ENCODE measurements at regions not wholly inside any gene's neighbourhood (a gene's known extent, or its start where the extent isn't known, plus 50 kb on each side); places are given as distances from the start of the nearest gene placed in this dataset.

DNA sequence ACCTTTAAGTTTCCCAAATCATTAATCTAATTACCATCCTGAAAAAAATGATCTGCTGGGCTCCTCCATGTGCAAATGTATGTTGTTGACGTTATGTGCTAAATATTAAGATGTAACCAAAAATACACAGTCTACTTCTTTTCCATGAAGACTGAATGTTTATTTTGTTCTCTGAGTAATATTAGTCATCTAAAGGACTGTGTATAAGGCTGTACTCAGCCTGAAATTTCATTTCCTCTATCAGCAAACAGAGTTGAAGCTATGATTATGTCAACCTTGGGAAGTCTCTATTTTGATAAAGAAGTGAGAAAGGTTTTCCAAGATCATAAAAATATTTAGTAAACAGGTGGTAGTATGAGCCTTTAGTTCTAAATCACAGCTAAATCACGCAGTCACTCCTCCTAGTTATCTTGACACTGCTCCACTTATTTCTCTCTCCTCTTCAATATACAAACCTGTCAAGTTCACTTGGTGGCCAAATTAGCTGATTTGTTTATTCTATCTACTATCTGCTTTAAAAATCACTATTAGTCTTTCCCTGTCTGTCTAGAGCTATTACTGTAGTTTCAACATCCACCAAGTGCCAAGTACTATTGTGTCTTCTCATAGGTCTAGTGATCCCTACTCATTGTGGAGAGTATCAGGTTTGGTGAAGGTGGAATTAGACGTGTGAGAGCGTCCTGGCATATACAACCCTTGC is 211.7 kb upstream of the STARD13 start:
- no peaks in the 10 kb centered on the region for H3K36me3 ChIP-seq (ENCODE audit: control insufficient read depth in 4 of 4, insufficient read depth in 3 of 4, low read depth in 1 of 4, low read length in 3 of 4)
- H3K27ac ChIP-seq (ENCODE audit: low read depth in 1 of 2, low read length in 2 of 2) = no peak overlapping the region
- DNase-seq (ENCODE audit: low spot score) = no peak
- TF ChIP-seq, protein P1, sequence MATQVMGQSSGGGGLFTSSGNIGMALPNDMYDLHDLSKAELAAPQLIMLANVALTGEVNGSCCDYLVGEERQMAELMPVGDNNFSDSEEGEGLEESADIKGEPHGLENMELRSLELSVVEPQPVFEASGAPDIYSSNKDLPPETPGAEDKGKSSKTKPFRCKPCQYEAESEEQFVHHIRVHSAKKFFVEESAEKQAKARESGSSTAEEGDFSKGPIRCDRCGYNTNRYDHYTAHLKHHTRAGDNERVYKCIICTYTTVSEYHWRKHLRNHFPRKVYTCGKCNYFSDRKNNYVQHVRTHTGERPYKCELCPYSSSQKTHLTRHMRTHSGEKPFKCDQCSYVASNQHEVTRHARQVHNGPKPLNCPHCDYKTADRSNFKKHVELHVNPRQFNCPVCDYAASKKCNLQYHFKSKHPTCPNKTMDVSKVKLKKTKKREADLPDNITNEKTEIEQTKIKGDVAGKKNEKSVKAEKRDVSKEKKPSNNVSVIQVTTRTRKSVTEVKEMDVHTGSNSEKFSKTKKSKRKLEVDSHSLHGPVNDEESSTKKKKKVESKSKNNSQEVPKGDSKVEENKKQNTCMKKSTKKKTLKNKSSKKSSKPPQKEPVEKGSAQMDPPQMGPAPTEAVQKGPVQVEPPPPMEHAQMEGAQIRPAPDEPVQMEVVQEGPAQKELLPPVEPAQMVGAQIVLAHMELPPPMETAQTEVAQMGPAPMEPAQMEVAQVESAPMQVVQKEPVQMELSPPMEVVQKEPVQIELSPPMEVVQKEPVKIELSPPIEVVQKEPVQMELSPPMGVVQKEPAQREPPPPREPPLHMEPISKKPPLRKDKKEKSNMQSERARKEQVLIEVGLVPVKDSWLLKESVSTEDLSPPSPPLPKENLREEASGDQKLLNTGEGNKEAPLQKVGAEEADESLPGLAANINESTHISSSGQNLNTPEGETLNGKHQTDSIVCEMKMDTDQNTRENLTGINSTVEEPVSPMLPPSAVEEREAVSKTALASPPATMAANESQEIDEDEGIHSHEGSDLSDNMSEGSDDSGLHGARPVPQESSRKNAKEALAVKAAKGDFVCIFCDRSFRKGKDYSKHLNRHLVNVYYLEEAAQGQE (IDR thresholded peaks at IDR 0.05) = no peak
- TF ChIP-seq SP1 (IDR thresholded peaks at IDR 0.05) (no peak), JUND (IDR thresholded peaks at IDR 0.05) (no peak), FOXA2 (IDR thresholded peaks at IDR 0.05) (no peak), HNF4A (conservative IDR thresholded peaks at IDR 0.05) (no peak)
- TF ChIP-seq, protein P2, sequence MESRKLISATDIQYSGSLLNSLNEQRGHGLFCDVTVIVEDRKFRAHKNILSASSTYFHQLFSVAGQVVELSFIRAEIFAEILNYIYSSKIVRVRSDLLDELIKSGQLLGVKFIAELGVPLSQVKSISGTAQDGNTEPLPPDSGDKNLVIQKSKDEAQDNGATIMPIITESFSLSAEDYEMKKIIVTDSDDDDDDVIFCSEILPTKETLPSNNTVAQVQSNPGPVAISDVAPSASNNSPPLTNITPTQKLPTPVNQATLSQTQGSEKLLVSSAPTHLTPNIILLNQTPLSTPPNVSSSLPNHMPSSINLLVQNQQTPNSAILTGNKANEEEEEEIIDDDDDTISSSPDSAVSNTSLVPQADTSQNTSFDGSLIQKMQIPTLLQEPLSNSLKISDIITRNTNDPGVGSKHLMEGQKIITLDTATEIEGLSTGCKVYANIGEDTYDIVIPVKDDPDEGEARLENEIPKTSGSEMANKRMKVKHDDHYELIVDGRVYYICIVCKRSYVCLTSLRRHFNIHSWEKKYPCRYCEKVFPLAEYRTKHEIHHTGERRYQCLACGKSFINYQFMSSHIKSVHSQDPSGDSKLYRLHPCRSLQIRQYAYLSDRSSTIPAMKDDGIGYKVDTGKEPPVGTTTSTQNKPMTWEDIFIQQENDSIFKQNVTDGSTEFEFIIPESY (IDR thresholded peaks at IDR 0.05) = no peak
- no peaks in the 10 kb centered on the region for H3K9me3 ChIP-seq (ENCODE audit: control insufficient read depth in 4 of 4, low read length in 3 of 4)
- H3K9ac ChIP-seq (ENCODE audit: low read depth in 1 of 2, low read length in 2 of 2) = no peak overlapping the region
- H3K27me3 ChIP-seq (ENCODE audit: control insufficient read depth in 4 of 4, insufficient read depth in 4 of 4, low read length in 3 of 4) = no peaks in the 10 kb centered on the region
- 89% methylated on average over 4 of the region's 4 CpGs for WGBS
- no peak overlapping the region for H3K4me3 ChIP-seq (ENCODE audit: low read depth in 1 of 3, low read length in 3 of 3)
- H3K4me1 ChIP-seq (ENCODE audit: control insufficient read depth in 4 of 4, insufficient read depth in 4 of 4, low read length in 3 of 4) = peaks cover 0 to 6% (median 6%) of the 10 kb centered on the region in 4 donors

DNA sequence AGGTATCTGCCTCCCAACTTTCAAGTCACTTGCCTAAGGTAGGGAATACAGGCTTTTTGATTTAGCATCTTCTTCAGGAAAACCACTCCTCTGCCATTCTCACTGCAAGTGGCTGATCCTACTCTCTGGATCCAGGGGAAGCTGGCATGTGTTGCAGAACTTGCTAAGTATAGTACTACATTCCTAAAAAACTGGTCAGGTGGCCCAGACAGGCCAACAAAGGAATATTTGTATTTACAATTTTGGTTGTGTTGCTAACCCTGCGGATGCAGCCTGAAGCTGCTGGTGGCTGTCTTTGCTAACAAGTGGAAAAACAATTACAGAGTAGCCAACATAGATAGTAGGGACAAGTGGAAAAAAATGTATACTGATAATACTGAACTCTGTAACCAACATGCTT is 222.5 kb upstream of the STARD13 start:
- Histone ChIP-seq H3K27me3 (ENCODE audit: control insufficient read depth in 4 of 4, insufficient read depth in 4 of 4, low read length in 3 of 4) (no peaks in the 10 kb centered on the region), H3K36me3 (ENCODE audit: control insufficient read depth in 4 of 4, insufficient read depth in 3 of 4, low read depth in 1 of 4, low read length in 3 of 4) (no peaks in the 10 kb centered on the region), H3K4me3 (ENCODE audit: low read depth in 1 of 3, low read length in 3 of 3) (no peak overlapping the region), H3K9ac (ENCODE audit: low read depth in 1 of 2, low read length in 2 of 2) (no peak overlapping the region), H3K9me3 (ENCODE audit: control insufficient read depth in 4 of 4, low read length in 3 of 4) (no peaks in the 10 kb centered on the region), H3K4me1 (ENCODE audit: control insufficient read depth in 4 of 4, insufficient read depth in 4 of 4, low read length in 3 of 4) (no peaks in the 10 kb centered on the region), H3K27ac (ENCODE audit: low read depth in 1 of 2, low read length in 2 of 2) (no peak overlapping the region)
- no peak for DNase-seq (ENCODE audit: low spot score)
- no peak for TF ChIP-seq HNF4A (conservative IDR thresholded peaks at IDR 0.05)
- TF ChIP-seq SP1 (IDR thresholded peaks at IDR 0.05) = no peak
- TF ChIP-seq YY1 (IDR thresholded peaks at IDR 0.05) = no peak
- TF ChIP-seq, protein P2 (IDR thresholded peaks at IDR 0.05) = no peak
- TF ChIP-seq FOXA1 (IDR thresholded peaks at IDR 0.05) = no peak
- no peak for TF ChIP-seq JUND (IDR thresholded peaks at IDR 0.05)
- no peak for TF ChIP-seq FOXA2 (IDR thresholded peaks at IDR 0.05)
- TF ChIP-seq TAF1 (conservative IDR thresholded peaks at IDR 0.05) = no peak
- no peak for TF ChIP-seq RXRA (IDR thresholded peaks at IDR 0.05)
- no peak for TF ChIP-seq HNF4G (IDR thresholded peaks at IDR 0.05)
- TF ChIP-seq, protein P1 (IDR thresholded peaks at IDR 0.05) = no peak
- 95% methylated on average over 1 of the region's 1 CpG for WGBS
